ENCODE measurements at regions not wholly inside any gene's neighbourhood (a gene's known extent, or its start where the extent isn't known, plus 50 kb on each side); places are given as distances from the start of the nearest gene placed in this dataset.

DNA sequence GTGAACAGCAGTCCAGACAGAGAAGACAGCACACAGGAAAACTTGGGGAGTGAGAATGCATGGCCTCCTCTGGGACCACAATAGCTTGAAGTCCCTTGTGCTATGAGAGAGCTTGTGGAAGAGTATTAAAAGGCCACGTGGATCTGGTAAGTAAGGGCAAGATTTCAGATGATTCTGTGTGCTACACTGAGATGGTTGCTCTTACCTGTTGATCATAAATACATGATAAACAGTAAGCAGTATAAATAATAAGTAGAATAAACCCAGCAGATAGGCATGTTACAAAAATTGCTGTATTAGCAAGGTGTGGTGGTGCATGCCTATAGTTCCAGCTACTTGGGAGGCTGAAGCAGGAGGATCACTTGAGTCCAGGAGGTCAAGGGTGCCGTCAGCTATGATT is 150.4 kb upstream of the ZC3H11B start (continued):
- TF ChIP-seq ZNF274 (IDR thresholded peaks at IDR 0.05; ENCODE audit: insufficient read depth, insufficient read length) (no peak), LARP7 (IDR thresholded peaks at IDR 0.05) (no peak), ETV6 (conservative IDR thresholded peaks at IDR 0.05 in 1 of 2, IDR thresholded peaks at IDR 0.05 in 1 of 2; ENCODE audit: borderline replicate concordance in 1 of 2, low read depth in 1 of 2) (no peak)

DNA sequence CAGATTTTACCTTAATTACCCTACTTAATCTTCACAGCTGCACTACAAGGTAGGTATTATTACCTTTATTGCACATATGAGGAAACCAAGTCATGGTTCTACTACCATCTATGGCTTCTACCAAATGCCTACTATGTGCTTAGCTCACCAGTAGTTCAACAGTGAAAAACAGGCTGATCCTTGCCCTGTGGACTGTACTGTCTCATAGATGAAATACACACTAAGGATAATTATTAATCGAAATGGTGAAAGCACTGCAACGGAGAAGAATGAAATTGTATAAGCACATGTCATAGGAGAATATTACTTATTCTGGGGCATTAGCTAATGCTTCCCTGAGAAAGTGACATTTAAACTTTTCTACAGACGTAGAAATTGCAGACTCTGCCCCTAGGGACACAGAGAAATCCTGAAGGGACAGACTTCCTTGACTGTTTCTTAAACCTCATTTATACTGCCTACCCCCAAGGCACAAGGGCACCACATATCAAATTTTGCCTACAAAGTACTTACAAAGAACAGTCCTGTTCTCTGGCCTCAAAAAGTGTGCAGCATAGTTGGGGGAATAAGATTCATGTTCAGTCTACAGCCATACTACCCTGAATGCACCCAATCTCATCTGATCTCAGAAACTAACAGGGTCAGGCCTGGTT is 148.4 kb upstream of the ZC3H11B start:
- 12% methylated on average over 3 of the region's 3 CpGs for WGBS (ENCODE audit: insufficient coverage, insufficient replicate concordance, low lambda C conversion rate, missing lambda C conversion rate)
- CTCF ChIA-PET = no interaction called here
- no peak for TF ChIP-seq SIN3A (IDR thresholded peaks at IDR 0.05; ENCODE audit: low read depth, low read length)
- no peak for TF ChIP-seq PAX5 (IDR thresholded peaks at IDR 0.05; ENCODE audit: borderline replicate concordance, low read depth, low read length)
- TF ChIP-seq, protein P1, sequence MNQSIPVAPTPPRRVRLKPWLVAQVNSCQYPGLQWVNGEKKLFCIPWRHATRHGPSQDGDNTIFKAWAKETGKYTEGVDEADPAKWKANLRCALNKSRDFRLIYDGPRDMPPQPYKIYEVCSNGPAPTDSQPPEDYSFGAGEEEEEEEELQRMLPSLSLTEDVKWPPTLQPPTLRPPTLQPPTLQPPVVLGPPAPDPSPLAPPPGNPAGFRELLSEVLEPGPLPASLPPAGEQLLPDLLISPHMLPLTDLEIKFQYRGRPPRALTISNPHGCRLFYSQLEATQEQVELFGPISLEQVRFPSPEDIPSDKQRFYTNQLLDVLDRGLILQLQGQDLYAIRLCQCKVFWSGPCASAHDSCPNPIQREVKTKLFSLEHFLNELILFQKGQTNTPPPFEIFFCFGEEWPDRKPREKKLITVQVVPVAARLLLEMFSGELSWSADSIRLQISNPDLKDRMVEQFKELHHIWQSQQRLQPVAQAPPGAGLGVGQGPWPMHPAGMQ (IDR thresholded peaks at IDR 0.05; ENCODE audit: borderline replicate concordance) = no peak
- no peak for TF ChIP-seq POLR2A (IDR thresholded peaks at IDR 0.05; ENCODE audit: low read depth, low read length)
- TF ChIP-seq SREBF2 (IDR thresholded peaks at IDR 0.05; ENCODE audit: low read length) = no peak
- no peak for TF ChIP-seq ZNF384 (IDR thresholded peaks at IDR 0.05; ENCODE audit: borderline replicate concordance, low read depth, low read length)
- TF ChIP-seq YBX1 (IDR thresholded peaks at IDR 0.05) = no peak
- no peak for TF ChIP-seq SMARCA5 (IDR thresholded peaks at IDR 0.05)
- TF ChIP-seq CTCF (IDR thresholded peaks at IDR 0.05 in 2 of 3, conservative IDR thresholded peaks at IDR 0.05 in 1 of 3; ENCODE audit: control insufficient read depth in 2 of 3, extremely low read depth in 1 of 3, insufficient read depth in 1 of 3, low read depth in 3 of 3, low read length in 3 of 3) = no peak
- TF ChIP-seq RCOR1 (conservative IDR thresholded peaks at IDR 0.05; ENCODE audit: low read depth, low read length) = no peak
- no peak for TF ChIP-seq STAT1 (conservative IDR thresholded peaks at IDR 0.05)
- no peak for TF ChIP-seq SMAD1 (IDR thresholded peaks at IDR 0.05; ENCODE audit: low read depth, partially characterized antibody)
- no peak for TF ChIP-seq EZH2 (IDR thresholded peaks at IDR 0.05; ENCODE audit: borderline replicate concordance, control insufficient read depth, low read depth, low read length)

More for the DNA sequence above, 148.4 kb upstream of the ZC3H11B start:
- no peaks in the 10 kb centered on the region for H3K4me1 ChIP-seq (ENCODE audit: control insufficient read depth, insufficient read depth, low read length)
- H3K27me3 ChIP-seq (replicated peaks in 1 of 2; ENCODE audit: control insufficient read depth in 2 of 2, insufficient read depth in 2 of 2, low read length in 1 of 2) = no peaks in the 10 kb centered on the region; a peak in 1 of 4 replicates
- H3K4me3 ChIP-seq = no peak overlapping the region
- FAIRE-seq (no peak), ATAC-seq (no peak), DNase-seq (ENCODE audit: low read depth, low spot score) (no peak)
- no TSS peak for BruUV-seq (replicated peaks)
- no peaks in the 10 kb centered on the region for H3K36me3 ChIP-seq (ENCODE audit: control insufficient read depth in 2 of 2, insufficient read depth in 2 of 2, low read length in 1 of 2)
- H3K9ac ChIP-seq (ENCODE audit: control insufficient read depth, insufficient read depth, low read length) = no peak overlapping the region
- H3K27ac ChIP-seq (ENCODE audit: control insufficient read depth, insufficient read depth) = no peak overlapping the region
- SMC1A ChIA-PET (ENCODE audit: uncharacterized antibody, unreplicated experiment) = no interaction called here
- H2AFZ ChIP-seq (ENCODE audit: control insufficient read depth, low read depth, low read length) = no peak overlapping the region
- intact Hi-C loops (cut with micrococcal nuclease; ENCODE audit: unreplicated experiment) = no loop called here
- POLR2A ChIA-PET = no interaction called here
- in situ Hi-C loops (cut with MboI) = no loop called here
- no peak overlapping the region for H3K4me2 ChIP-seq (ENCODE audit: control insufficient read depth, insufficient read depth)
- no peaks in the 10 kb centered on the region for H4K20me1 ChIP-seq (ENCODE audit: control insufficient read depth, insufficient read depth)
- no peaks in the 10 kb centered on the region for H3K9me3 ChIP-seq (replicated peaks; ENCODE audit: control insufficient read depth, insufficient read depth, low read length)
- RAD21 ChIA-PET (ENCODE audit: unreplicated experiment) = no interaction called here
- no peaks in the 10 kb centered on the region for H3K79me2 ChIP-seq (ENCODE audit: control insufficient read depth, insufficient read depth, low read length)

Measured in GM12878 (cell line).